Fibroblast of the aortic adventitia (primary cell): ENCODE measurements at regions not wholly inside any gene's neighbourhood (a gene's known extent, or its start where the extent isn't known, plus 50 kb on each side); places are given as distances from the start of the nearest gene placed in this dataset.
"Not testable (repeated sequence)": the region's sequence is repeated elsewhere in the genome, so short reads cannot be mapped to it uniquely, and the experiment has no call there.

Experiments
- DNase-seq: peaks from one replicate; pipeline ENCODE4 v3.0.0-alpha.2; 2010; ENCODE audit warnings: low read depth
- H3K4me3 ChIP-seq: 2 replicates; pipeline ENCODE4 v1.5.1; 2011; ENCODE audit warnings: low read depth, mild to moderate bottlenecking, control low read depth, low read length, moderate library complexity
- TF ChIP-seq, protein P1 (sequence below): IDR thresholded peaks from 2 replicates; pipeline ENCODE4 v1.5.1; 2011; ENCODE audit warnings: mild to moderate bottlenecking, low read length, control low read depth, inconsistent platforms; ENCODE audit not compliant: insufficient read depth

DNA sequence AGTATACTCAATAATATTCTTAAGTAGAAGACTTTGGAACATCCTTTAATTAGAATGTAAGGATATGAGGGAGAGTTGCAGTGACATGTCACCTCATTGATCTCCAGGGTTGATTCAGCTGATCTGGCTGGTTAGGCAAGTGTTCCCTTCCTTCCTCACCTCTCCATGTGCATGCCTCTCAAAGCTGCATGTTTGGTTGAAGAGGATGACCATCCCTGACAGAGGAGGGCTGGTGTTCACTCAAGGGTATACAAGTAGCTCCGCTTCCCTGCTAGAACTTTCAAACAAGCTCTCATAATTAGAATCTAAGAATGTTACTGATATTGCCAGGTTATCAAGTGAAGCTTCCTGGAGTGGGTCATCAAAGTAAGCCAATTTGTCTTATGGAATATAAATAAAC is 341.1 kb upstream of the FLRT2 start:
- TF ChIP-seq, protein P1, sequence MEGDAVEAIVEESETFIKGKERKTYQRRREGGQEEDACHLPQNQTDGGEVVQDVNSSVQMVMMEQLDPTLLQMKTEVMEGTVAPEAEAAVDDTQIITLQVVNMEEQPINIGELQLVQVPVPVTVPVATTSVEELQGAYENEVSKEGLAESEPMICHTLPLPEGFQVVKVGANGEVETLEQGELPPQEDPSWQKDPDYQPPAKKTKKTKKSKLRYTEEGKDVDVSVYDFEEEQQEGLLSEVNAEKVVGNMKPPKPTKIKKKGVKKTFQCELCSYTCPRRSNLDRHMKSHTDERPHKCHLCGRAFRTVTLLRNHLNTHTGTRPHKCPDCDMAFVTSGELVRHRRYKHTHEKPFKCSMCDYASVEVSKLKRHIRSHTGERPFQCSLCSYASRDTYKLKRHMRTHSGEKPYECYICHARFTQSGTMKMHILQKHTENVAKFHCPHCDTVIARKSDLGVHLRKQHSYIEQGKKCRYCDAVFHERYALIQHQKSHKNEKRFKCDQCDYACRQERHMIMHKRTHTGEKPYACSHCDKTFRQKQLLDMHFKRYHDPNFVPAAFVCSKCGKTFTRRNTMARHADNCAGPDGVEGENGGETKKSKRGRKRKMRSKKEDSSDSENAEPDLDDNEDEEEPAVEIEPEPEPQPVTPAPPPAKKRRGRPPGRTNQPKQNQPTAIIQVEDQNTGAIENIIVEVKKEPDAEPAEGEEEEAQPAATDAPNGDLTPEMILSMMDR = no peak
- H3K4me3 ChIP-seq = no peak overlapping the region
- DNase-seq = no peak

DNA sequence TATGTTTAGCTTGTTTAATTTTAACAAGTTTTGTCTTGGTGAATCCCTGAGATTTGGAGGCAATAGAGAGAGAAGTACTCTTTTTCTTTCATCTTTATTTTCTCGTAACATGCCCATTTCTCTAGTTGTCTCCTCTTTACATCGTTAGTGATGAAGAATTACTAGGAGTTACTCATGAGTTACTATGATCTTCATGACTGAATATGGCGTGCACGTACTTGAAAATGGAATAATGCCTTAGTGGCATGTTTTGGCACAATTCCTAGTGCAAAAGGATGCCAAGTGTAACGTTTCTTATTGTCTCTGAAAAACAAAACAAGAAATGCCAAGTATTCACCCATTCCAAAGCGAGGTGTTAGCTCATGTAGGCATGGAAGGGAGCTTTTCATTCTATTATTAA is 340.7 kb upstream of the FLRT2 start:
- DNase-seq, H3K4me3 ChIP-seq: not testable (repeated sequence)

DNA sequence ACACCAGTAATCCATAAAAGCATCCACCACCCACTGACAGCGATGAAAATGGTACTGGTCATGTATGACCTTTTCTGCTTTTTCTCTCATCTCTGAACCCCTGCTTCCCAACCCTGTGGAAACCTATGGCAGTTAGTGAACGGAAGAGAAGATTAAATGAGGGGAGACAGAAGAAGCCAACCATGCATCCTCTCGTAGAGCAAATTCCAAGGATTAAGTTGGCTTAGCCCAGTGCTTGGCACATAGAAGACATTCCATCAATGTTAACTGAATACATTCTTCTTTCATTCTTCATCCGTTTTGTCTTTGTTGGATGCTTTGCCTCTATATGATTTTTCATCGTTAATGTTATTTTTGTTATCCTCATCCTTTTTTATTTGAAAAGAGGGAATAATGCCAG is 339.7 kb upstream of the FLRT2 start:
- TF ChIP-seq, protein P1 = no peak
- no peak for DNase-seq
- H3K4me3 ChIP-seq = no peak overlapping the region

DNA sequence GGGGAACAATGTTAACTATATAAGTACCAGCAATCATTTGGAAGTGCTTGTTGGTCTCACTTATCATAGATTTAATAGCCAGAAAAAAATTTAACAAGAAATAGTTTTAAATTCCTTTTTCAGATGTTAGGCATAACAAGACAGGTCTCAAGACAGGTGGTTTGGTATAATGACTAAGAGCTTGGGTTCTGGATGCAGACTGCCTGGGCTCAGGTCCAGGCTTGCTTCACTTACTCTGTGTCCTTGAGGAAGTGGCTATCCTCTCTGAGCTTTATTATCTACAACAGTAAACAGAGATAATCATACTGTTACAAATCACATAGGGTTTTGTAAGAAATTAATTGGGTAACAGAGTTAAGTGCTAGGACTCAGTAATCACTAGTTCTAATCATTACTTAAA is 338.0 kb upstream of the FLRT2 start:
- H3K4me3 ChIP-seq = no peak overlapping the region
- TF ChIP-seq, protein P1 = no peak
- no peak for DNase-seq

DNA sequence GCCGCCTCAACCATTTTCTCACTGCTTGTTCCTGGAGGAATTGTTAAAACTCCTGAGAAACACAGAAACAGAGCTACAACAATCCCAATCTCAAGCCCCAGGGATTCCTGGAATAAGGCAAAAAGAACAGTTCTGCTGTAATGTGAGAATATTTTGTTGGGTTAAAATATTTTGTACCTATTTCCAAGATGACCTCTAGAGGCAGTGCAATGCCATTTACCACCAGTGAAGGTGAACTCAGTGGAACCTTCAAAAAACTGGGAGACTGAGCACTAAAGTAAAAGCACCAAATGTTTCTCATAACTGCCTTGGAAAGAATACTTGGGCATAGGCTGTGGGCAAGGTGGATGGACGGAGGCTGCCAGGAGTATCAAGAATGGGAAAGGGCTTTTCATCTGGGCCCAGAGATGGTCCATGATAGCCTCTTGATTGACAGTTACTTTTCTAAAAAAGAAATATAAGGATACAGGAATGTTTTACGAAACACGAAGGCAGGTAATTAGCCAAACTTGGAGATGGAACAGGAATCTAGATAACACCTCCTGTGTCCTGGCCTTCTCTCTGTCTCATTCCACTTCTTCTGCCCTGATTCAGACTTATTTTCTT is 334.0 kb upstream of the FLRT2 start:
- DNase-seq = peak; percentile 49
- no peak overlapping the region for H3K4me3 ChIP-seq
- TF ChIP-seq, protein P1 = peak; percentile 67

DNA sequence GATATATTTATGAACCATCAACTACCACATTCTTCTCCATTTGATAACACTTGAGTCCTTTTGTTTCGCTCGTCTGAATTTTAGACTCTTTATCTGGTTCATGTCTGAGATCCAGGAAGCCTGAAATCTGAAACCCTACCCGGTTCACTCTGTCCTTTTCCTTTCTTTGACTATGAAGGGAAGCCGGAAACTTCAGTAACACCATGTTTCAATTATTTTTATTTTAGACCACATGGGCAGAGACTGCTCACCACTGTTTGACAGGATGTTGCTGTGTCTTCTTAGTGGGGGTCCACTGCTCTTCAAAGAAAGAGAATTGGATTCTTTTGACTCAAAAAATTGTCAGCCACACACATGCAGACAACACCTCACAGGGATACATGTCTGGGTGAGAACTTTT is 331.9 kb upstream of the FLRT2 start:
- DNase-seq = no peak
- TF ChIP-seq, protein P1 = no peak
- H3K4me3 ChIP-seq = no peak overlapping the region

DNA sequence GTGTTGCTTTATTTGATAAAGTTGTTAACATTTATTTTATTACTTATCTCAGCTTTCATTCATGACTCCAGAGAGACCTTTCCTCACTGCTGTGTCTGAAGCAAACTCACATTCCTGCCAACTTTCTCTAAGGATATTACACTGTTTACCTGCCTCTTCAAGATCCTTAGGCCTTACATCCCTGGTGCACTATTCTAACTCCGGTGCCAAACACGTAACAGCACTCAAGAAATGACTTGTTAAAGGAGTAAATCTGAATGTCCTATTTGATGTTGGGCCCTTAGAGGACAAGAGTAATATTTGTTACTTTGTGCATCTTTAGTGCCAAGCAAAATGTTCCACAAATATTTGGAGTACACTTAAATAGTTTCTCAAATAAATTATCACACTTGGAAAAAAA is 324.1 kb upstream of the FLRT2 start:
- no peak for DNase-seq
- TF ChIP-seq, protein P1 = no peak
- H3K4me3 ChIP-seq = no peak overlapping the region
